GM12878 (cell line): ENCODE measurements at regions not wholly inside any gene's neighbourhood (a gene's known extent, or its start where the extent isn't known, plus 50 kb on each side); places are given as distances from the start of the nearest gene placed in this dataset.

ENCODE experiments used
- ATAC-seq: fragments of 200-7000 bp; cut with Tn5 transposase; 3 replicates; pipeline ENCODE4 v1.9.1; 2020; ENCODE audit warnings: mild to moderate bottlenecking, moderate library complexity
- BruUV-seq: library from RNA; stranded (reverse); fragments of 400-500 nt; replicated peaks from 2 replicates; lab custom pipeline; 2021; lab: Mats Ljungman, UMichigan
- CTCF ChIA-PET: fragments of 300-600 bp; sonication (Branson Sonifier 250); formaldehyde crosslinking; extraction: SDS; loops from one replicate; lab custom pipeline; 2021; ENCODE audit warnings: inconsistent platforms; lab: Yijun Ruan, JAX
- POLR2A ChIA-PET: fragments of 350-600 bp; formaldehyde crosslinking; extraction: SDS; loops from one replicate; lab custom pipeline; 2021; ENCODE audit warnings: inconsistent platforms; lab: Charles Lee
- RAD21 ChIA-PET: fragments of 300-600 bp; sonication (Branson Sonifier 250); formaldehyde crosslinking; loops from one replicate; lab custom pipeline; 2023; ENCODE audit warnings: antibody characterized with exemption; ENCODE audit not compliant: unreplicated experiment; lab: Charles Lee
- SMC1A ChIA-PET: fragments of 300-600 bp; sonication (Branson Sonifier 250); formaldehyde crosslinking; loops from one replicate; lab custom pipeline; 2023; ENCODE audit not compliant: unreplicated experiment, uncharacterized antibody; lab: Charles Lee
- DNase-seq: peaks from one replicate; pipeline ENCODE4 v3.0.0-alpha.2; 2011; ENCODE audit warnings: low read depth, low spot score
- FAIRE-seq: peaks from 3 replicates; lab custom pipeline; 2011; peaks lifted over from hg19 to GRCh38; lab: Jason Lieb, UNC
- H2AFZ ChIP-seq: 2 replicates; pipeline ENCODE4 v1.6.0; 2011; ENCODE audit warnings: low read depth, low read length, control low read depth; ENCODE audit not compliant: control insufficient read depth
- H3K27ac ChIP-seq: 2 replicates; pipeline ENCODE4 v1.5.1; 2011; ENCODE audit warnings: control low read depth; ENCODE audit not compliant: control insufficient read depth, insufficient read depth
- H3K27me3 ChIP-seq, 2 experiments: replicated peaks in 1 of 2; 2 replicates each; pipeline versions ENCODE4 v1.6.0 to v1.6.1; 2011; ENCODE audit warnings: low read length in 1 of 2; ENCODE audit not compliant: control insufficient read depth in 2 of 2, insufficient read depth in 2 of 2
- H3K36me3 ChIP-seq, 2 experiments: 2 replicates each; pipeline ENCODE4 v1.5.1; 2011; ENCODE audit warnings: low read length in 1 of 2; ENCODE audit not compliant: control insufficient read depth in 2 of 2, insufficient read depth in 2 of 2
- H3K4me1 ChIP-seq: 2 replicates; pipeline ENCODE4 v1.6.1; 2011; ENCODE audit warnings: mild to moderate bottlenecking, low read length, moderate library complexity, mixed read lengths; ENCODE audit not compliant: control insufficient read depth, insufficient read depth
- H3K4me2 ChIP-seq: 2 replicates; pipeline ENCODE4 v1.6.0; 2011; ENCODE audit warnings: control low read depth; ENCODE audit not compliant: control insufficient read depth, insufficient read depth
- H3K4me3 ChIP-seq: fragments of 200-600 bp; sonication (generic); 2 replicates; pipeline ENCODE4 v1.5.1; 2016
- H3K79me2 ChIP-seq: 2 replicates; pipeline ENCODE4 v1.6.0; 2011; ENCODE audit warnings: low read length; ENCODE audit not compliant: control insufficient read depth, insufficient read depth
- H3K9ac ChIP-seq: 2 replicates; pipeline ENCODE4 v1.8.0; 2011; ENCODE audit warnings: low read length, control low read depth, mixed read lengths; ENCODE audit not compliant: control insufficient read depth, insufficient read depth
- H3K9me3 ChIP-seq: replicated peaks from 3 replicates; pipeline ENCODE4 v1.5.1; 2011; ENCODE audit warnings: mild to moderate bottlenecking, low read length; ENCODE audit not compliant: control insufficient read depth, insufficient read depth
- H4K20me1 ChIP-seq: 2 replicates; pipeline ENCODE4 v1.6.0; 2011; ENCODE audit not compliant: control insufficient read depth, insufficient read depth
- ATF3 ChIP-seq: IDR thresholded peaks from 2 replicates; pipeline ENCODE4 v1.6.1; 2011; ENCODE audit warnings: low read depth, mild to moderate bottlenecking, low read length, moderate library complexity, borderline replicate concordance; ENCODE audit errors: extremely low read depth
- CREM ChIP-seq: IDR thresholded peaks from 2 replicates; pipeline ENCODE4 v1.6.1; 2014; ENCODE audit warnings: antibody characterized with exemption, low read depth
- EP300 ChIP-seq, 2 experiments: fragments of 150-350 bp in 1 of 2; IDR thresholded peaks; 2 replicates each; pipeline ENCODE4 v1.6.1; 2011 to 2012; ENCODE audit warnings: low read depth in 2 of 2, low read length in 2 of 2, borderline replicate concordance in 1 of 2, improper control_type of control experiment in 1 of 2, inconsistent platforms in 1 of 2; ENCODE audit not compliant: control insufficient read depth in 1 of 2
- FOXM1 ChIP-seq: IDR thresholded peaks from 2 replicates; pipeline ENCODE4 v1.6.1; 2012; ENCODE audit warnings: low read depth, mild to moderate bottlenecking, inconsistent platforms, low read length, moderate library complexity
- IRF3 ChIP-seq: fragments of 450-650 bp; IDR thresholded peaks from 2 replicates; pipeline ENCODE4 v1.6.1; 2014; ENCODE audit warnings: mild to moderate bottlenecking
- KAT2A ChIP-seq: conservative IDR thresholded peaks from 2 replicates; pipeline ENCODE4 v1.6.1; 2011; ENCODE audit warnings: low read depth, low read length; ENCODE audit not compliant: control insufficient read depth
- KLF5 ChIP-seq: fragments of 450-650 bp; IDR thresholded peaks from 2 replicates; pipeline ENCODE4 v1.6.1; 2014; ENCODE audit warnings: mild to moderate bottlenecking; ENCODE audit not compliant: partially characterized antibody
- NFIC ChIP-seq: IDR thresholded peaks from 2 replicates; pipeline ENCODE4 v1.6.1; 2012; ENCODE audit warnings: low read depth, mild to moderate bottlenecking, inconsistent platforms, low read length, moderate library complexity
- PML ChIP-seq: IDR thresholded peaks from 2 replicates; pipeline ENCODE4 v1.6.1; 2012; ENCODE audit warnings: low read length, inconsistent platforms
- POU2F2 ChIP-seq: IDR thresholded peaks from 3 replicates; pipeline ENCODE4 v1.6.1; 2011; ENCODE audit warnings: low read depth, mild to moderate bottlenecking, low read length, borderline replicate concordance
- PRDM15 ChIP-seq: fragments of 450-650 bp; formaldehyde crosslinking; IDR thresholded peaks from 2 replicates; pipeline ENCODE4 v1.4.0; 2020; ENCODE audit warnings: mild to moderate bottlenecking, moderate library complexity
- RELA ChIP-seq: fragments of 450-650 bp; IDR thresholded peaks from 2 replicates; pipeline ENCODE4 v1.8.0; 2014; ENCODE audit warnings: borderline replicate concordance; ENCODE audit not compliant: partially characterized antibody
- RFX5 ChIP-seq: IDR thresholded peaks from 2 replicates; pipeline ENCODE4 v1.6.1; 2011; ENCODE audit warnings: low read depth, low read length, improper control_type of control experiment
- STAT3 ChIP-seq: IDR thresholded peaks from 2 replicates; pipeline ENCODE4 v1.6.1; 2011; ENCODE audit warnings: low read depth, low read length, improper control_type of control experiment
- TARDBP ChIP-seq: IDR thresholded peaks from 2 replicates; pipeline ENCODE4 v1.6.1; 2016; ENCODE audit warnings: borderline replicate concordance
- TBL1XR1 ChIP-seq: IDR thresholded peaks from 2 replicates; pipeline ENCODE4 v1.6.1; 2012; ENCODE audit warnings: low read depth, low read length, improper control_type of control experiment
- YBX1 ChIP-seq: fragments of 450-650 bp; IDR thresholded peaks from 2 replicates; pipeline ENCODE4 v1.6.1; 2016; ENCODE audit warnings: antibody characterized with exemption
- ZBTB4 ChIP-seq: fragments of 450-650 bp; formaldehyde crosslinking; IDR thresholded peaks from 2 replicates; pipeline ENCODE4 v1.4.0; 2022; ENCODE audit warnings: mild to moderate bottlenecking, moderate library complexity
- WGBS: methylation state at CpG from one replicate; pipeline ENCODE4 v1.1.6; 2016; ENCODE audit warnings: low lambda C conversion rate; ENCODE audit not compliant: insufficient replicate concordance, insufficient coverage; ENCODE audit errors: missing lambda C conversion rate; 5-methylcytosine and 5-hydroxymethylcytosine counted together
- in situ Hi-C: fragments of 300-500 bp; cut with MboI; formaldehyde crosslinking; loops from 9 replicates; pipeline ENCODE4 v1.14.3; 2018; ENCODE audit warnings: mixed read lengths
- intact Hi-C: fragments of 100-400 bp; cut with micrococcal nuclease; formaldehyde crosslinking; loops from one replicate; pipeline ENCODE4 v1.14.2; 2022; ENCODE audit not compliant: unreplicated experiment

- DNase-seq (no peak), ATAC-seq (no peak), FAIRE-seq (no peak)
- SMC1A ChIA-PET, result interaction anchor here (0.7 kb wide), 1 partner anchor 996 kb away, joined by 3 read pairs; no protein-coding TSS in a partner anchor
- Histone ChIP-seq H3K9me3 (no peaks in the 10 kb centered on the region; the same call in 2 of the 3 replicates), H3K79me2 (no peaks in the 10 kb centered on the region), H3K27me3 (no peaks in the 10 kb centered on the region), H3K27ac (no peak overlapping the region), H2AFZ (no peak overlapping the region), H3K9ac (no peak overlapping the region), H3K4me2 (no peak overlapping the region), H3K4me3 (no peak overlapping the region), H3K4me1 (no peaks in the 10 kb centered on the region), H4K20me1 (no peaks in the 10 kb centered on the region), H3K36me3 (no peaks in the 10 kb centered on the region)
- no TSS peak for BruUV-seq
- in situ Hi-C loops, result no loop called here
- intact Hi-C loops, result no loop called here
- 2% methylated on average over 3 of the region's 3 CpGs for WGBS
- POLR2A ChIA-PET, result no interaction called here
- CTCF ChIA-PET, result no interaction called here
- RAD21 ChIA-PET, result no interaction called here
- TF ChIP-seq YBX1 (no peak), CREM (no peak), EP300 (IDR thresholded peaks at IDR 0.05; ENCODE audit: borderline replicate concordance in 1 of 2, control insufficient read depth in 1 of 2, low read depth in 2 of 2, low read length in 2 of 2) (no peak), RELA (no peak), PRDM15 (CRISPR knock-in tag) (no peak), KAT2A (no peak), KLF5 (no peak), NFIC (no peak), ZBTB4 (CRISPR knock-in tag) (no peak), FOXM1 (no peak), IRF3 (no peak), TBL1XR1 (no peak), RFX5 (no peak), TARDBP (no peak), STAT3 (no peak), ATF3 (no peak), PML (no peak), POU2F2 (no peak)
Measured at GRCh38 chr10:61298194-61298593, 155.0 kb downstream of the TMEM26 start.
